Progenitor cell of endocrine pancreas (in vitro differentiated cells): ENCODE measurements at regions not wholly inside any gene's neighbourhood (a gene's known extent, or its start where the extent isn't known, plus 50 kb on each side); places are given as distances from the start of the nearest gene placed in this dataset.
"Not testable (repeated sequence)": the region's sequence is repeated elsewhere in the genome, so short reads cannot be mapped to it uniquely, and the experiment has no call there.

Experiments used
- DNase-seq: peaks from one replicate; pipeline ENCODE4 v3.0.0; 2021; ENCODE audit warnings: low spot score; ENCODE audit not compliant: unreplicated experiment
- H3K27ac Mint-ChIP-seq: 2 replicates; pipeline ENCODE4 v1.8.0; 2021; ENCODE audit warnings: mild to moderate bottlenecking, moderate library complexity, mixed read lengths
- H3K27me3 Mint-ChIP-seq: 2 replicates; pipeline ENCODE4 v1.8.0; 2021; ENCODE audit warnings: mixed read lengths
- H3K36me3 Mint-ChIP-seq: 2 replicates; pipeline ENCODE4 v1.8.0; 2022; ENCODE audit warnings: mixed read lengths; ENCODE audit not compliant: insufficient read depth
- H3K4me1 Mint-ChIP-seq: 2 replicates; pipeline ENCODE4 v1.8.0; 2021; ENCODE audit warnings: low read depth, mixed read lengths
- H3K4me3 Mint-ChIP-seq: 2 replicates; pipeline ENCODE4 v1.8.0; 2021; ENCODE audit warnings: low read depth, mild to moderate bottlenecking, moderate library complexity, mixed read lengths
- H3K9me3 Mint-ChIP-seq: 2 replicates; pipeline ENCODE4 v1.8.0; 2021; ENCODE audit warnings: low read depth, mixed read lengths
- TF ChIP-seq, protein P1 (sequence below): fragments of 200-600 bp; sonication (generic); IDR thresholded peaks from one replicate; pipeline ENCODE4 v1.5.0; 2021; ENCODE audit warnings: antibody characterized with exemption, mild to moderate bottlenecking; ENCODE audit not compliant: unreplicated experiment

GRCh38 chr3:177385186-177385585 lies 187.9 kb upstream of the TBL1XR1 start:
- DNase-seq, result no peak
- H3K4me3 Mint-ChIP-seq, result no peak overlapping the region
- peaks cover 2% of the 10 kb centered on the region for H3K4me1 Mint-ChIP-seq
- peaks cover 17% of the 10 kb centered on the region for H3K9me3 Mint-ChIP-seq
- H3K27me3 Mint-ChIP-seq, result no peaks in the 10 kb centered on the region
- H3K36me3 Mint-ChIP-seq, result no peaks in the 10 kb centered on the region
- TF ChIP-seq, protein P1, sequence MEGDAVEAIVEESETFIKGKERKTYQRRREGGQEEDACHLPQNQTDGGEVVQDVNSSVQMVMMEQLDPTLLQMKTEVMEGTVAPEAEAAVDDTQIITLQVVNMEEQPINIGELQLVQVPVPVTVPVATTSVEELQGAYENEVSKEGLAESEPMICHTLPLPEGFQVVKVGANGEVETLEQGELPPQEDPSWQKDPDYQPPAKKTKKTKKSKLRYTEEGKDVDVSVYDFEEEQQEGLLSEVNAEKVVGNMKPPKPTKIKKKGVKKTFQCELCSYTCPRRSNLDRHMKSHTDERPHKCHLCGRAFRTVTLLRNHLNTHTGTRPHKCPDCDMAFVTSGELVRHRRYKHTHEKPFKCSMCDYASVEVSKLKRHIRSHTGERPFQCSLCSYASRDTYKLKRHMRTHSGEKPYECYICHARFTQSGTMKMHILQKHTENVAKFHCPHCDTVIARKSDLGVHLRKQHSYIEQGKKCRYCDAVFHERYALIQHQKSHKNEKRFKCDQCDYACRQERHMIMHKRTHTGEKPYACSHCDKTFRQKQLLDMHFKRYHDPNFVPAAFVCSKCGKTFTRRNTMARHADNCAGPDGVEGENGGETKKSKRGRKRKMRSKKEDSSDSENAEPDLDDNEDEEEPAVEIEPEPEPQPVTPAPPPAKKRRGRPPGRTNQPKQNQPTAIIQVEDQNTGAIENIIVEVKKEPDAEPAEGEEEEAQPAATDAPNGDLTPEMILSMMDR, result no peak
- no peak overlapping the region for H3K27ac Mint-ChIP-seq

- Mint-ChIP-seq H3K4me1 (peaks cover 2% of the 10 kb centered on the region), H3K27me3 (no peaks in the 10 kb centered on the region), H3K4me3 (no peak overlapping the region), H3K27ac (no peak overlapping the region), H3K9me3 (peaks cover 14% of the 10 kb centered on the region), H3K36me3 (no peaks in the 10 kb centered on the region)
- TF ChIP-seq, protein P1, result no peak
- no peak for DNase-seq
These were observed 188.6 kb upstream of the TBL1XR1 start for GRCh38 chr3:177385831-177386301.

- no peaks in the 10 kb centered on the region for H3K27me3 Mint-ChIP-seq
- H3K36me3 Mint-ChIP-seq, result no peaks in the 10 kb centered on the region
- TF ChIP-seq, protein P1, result no peak
These were observed 190.9 kb upstream of the TBL1XR1 start for GRCh38 chr3:177388209-177388608.

DNA sequence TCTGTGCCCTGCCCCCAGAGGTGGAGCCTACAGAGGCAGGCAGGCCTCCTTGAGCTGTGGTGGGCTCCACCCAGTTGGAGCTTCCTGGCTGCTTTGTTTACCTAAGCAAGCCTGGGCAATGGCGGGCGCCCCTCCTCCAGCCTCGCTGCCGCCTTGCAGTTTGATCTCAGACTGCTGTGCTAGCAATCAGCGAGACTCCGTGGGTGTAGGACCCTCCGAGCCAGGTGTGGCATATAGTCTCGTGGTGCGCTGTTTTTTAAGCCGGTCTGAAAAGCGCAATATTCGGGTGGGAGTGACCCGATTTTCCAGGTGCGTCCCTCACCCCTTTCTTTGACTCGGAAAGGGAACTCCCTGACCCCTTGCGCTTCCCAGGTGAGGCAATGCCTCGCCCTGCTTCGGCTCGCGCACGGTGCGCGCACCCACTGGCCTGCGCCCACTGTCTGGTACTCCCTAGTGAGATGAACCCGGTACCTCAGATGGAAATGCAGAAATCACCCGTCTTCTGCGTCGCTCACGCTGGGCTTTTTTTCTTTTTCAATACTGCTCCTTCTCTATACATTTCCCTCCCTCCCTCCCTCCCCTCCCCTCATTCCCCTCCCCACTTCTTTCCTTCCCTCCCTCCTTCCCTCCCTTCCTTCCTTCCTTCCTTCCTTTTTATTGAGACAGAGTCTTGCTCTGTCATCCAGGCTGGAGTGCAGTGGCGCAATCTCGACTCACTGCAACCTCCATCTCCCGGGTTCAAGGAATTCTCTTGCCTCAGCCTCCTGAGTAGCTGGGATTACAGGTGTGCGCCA lies 197.1 kb upstream of the TBL1XR1 start:
- Mint-ChIP-seq H3K4me3 (peak overlapping the region; percentile 70), H3K27ac (peak overlapping the region; percentile 69)
- H3K27me3 Mint-ChIP-seq, DNase-seq, H3K9me3 Mint-ChIP-seq, H3K36me3 Mint-ChIP-seq, H3K4me1 Mint-ChIP-seq: not testable (repeated sequence)

More at GRCh38 chr3:177388209-177388608, 190.9 kb upstream of the TBL1XR1 start:
- peaks cover 10% of the 10 kb centered on the region for H3K9me3 Mint-ChIP-seq
- H3K4me1 Mint-ChIP-seq, result peaks cover 2% of the 10 kb centered on the region
- H3K4me3 Mint-ChIP-seq, result no peak overlapping the region
- no peak for DNase-seq
- no peak overlapping the region for H3K27ac Mint-ChIP-seq

DNA sequence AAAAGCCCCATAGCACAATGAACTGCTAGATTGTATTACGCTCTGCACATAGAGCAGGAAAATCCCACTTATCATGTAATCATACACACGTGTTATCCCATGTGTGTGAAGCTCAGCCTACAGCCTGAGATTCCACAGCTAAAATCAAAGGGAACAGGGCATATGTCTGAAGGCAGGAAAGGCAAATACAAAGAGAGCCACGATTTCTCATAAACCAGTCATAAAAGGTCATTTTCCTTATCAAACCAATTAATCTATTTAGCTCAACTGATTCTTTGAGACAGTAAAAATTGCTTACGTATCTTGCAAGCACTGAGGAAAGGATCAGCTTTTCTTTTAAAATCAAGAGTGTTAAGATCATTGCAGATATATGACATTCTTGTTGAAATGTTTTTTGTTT lies 199.5 kb upstream of the TBL1XR1 start:
- Mint-ChIP-seq H3K4me3 (no peak overlapping the region), H3K36me3 (no peaks in the 10 kb centered on the region), H3K27me3 (no peaks in the 10 kb centered on the region), H3K27ac (no peak overlapping the region), H3K9me3 (peaks cover 5% of the 10 kb centered on the region), H3K4me1 (peaks cover 1% of the 10 kb centered on the region)
- no peak for DNase-seq
- TF ChIP-seq, protein P1, result no peak

DNA sequence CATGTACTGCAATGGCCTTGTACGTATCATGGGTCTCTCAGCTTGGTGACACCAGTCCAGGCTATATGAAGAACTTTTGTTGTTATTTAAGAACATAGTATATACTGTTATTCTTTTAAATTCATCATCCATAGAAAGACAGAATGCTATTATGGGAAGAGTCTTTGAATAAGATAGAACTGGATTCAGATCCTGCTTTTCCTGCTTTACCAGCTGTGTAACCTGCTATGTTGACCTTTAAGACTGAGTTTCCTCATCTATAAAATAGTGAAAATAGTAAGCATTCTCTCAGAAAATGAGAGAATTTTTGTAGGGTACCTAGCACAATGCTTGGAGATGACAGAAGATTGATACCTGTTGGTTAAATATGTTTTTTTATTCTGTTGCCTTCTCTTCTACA lies 204.1 kb upstream of the TBL1XR1 start:
- Mint-ChIP-seq H3K27me3 (no peaks in the 10 kb centered on the region), H3K27ac (no peak overlapping the region), H3K4me1 (peaks cover 1% of the 10 kb centered on the region), H3K36me3 (no peaks in the 10 kb centered on the region), H3K4me3 (no peak overlapping the region), H3K9me3 (peaks cover 5% of the 10 kb centered on the region)
- TF ChIP-seq, protein P1, result no peak
- DNase-seq, result no peak
